Hepatocyte (in vitro differentiated cells): ENCODE measurements at regions not wholly inside any gene's neighbourhood (a gene's known extent, or its start where the extent isn't known, plus 50 kb on each side); places are given as distances from the start of the nearest gene placed in this dataset.

Experiments used
- DNase-seq: peaks from one replicate; pipeline ENCODE4 v3.0.0-alpha.2; 2016; ENCODE audit warnings: low spot score
- H2AFZ ChIP-seq: fragments of 200-600 bp; sonication (generic); 2 replicates; pipeline ENCODE4 v1.6.0; 2016; ENCODE audit warnings: antibody characterized with exemption, mild to moderate bottlenecking
- H3K27ac ChIP-seq: fragments of 200-600 bp; sonication (generic); 2 replicates; pipeline ENCODE4 v1.5.1; 2016; ENCODE audit warnings: mild to moderate bottlenecking
- H3K27me3 ChIP-seq: fragments of 200-600 bp; sonication (generic); 2 replicates; pipeline ENCODE4 v1.6.1; 2016
- H3K36me3 ChIP-seq: fragments of 200-600 bp; sonication (generic); replicated peaks from 2 replicates; pipeline ENCODE4 v1.5.1; 2016; ENCODE audit warnings: low read depth; ENCODE audit not compliant: insufficient read depth
- H3K4me1 ChIP-seq: fragments of 200-600 bp; sonication (generic); 2 replicates; pipeline ENCODE4 v1.5.1; 2016; ENCODE audit warnings: mild to moderate bottlenecking, moderate library complexity; ENCODE audit not compliant: insufficient read depth
- H3K4me2 ChIP-seq: fragments of 200-600 bp; sonication (generic); 2 replicates; pipeline ENCODE4 v1.6.0; 2016
- H3K4me3 ChIP-seq: fragments of 200-600 bp; sonication (generic); 2 replicates; pipeline ENCODE4 v1.5.1; 2016; ENCODE audit warnings: mild to moderate bottlenecking
- H3K79me2 ChIP-seq: fragments of 200-600 bp; sonication (generic); 2 replicates; pipeline ENCODE4 v1.6.0; 2017; ENCODE audit warnings: mild to moderate bottlenecking
- H3K9me2 ChIP-seq: fragments of 200-600 bp; sonication (generic); replicated peaks from 2 replicates; pipeline ENCODE4 v1.6.0; 2017; ENCODE audit warnings: mild to moderate bottlenecking; ENCODE audit not compliant: insufficient read depth
- H3K9me3 ChIP-seq: fragments of 200-600 bp; sonication (generic); 2 replicates; pipeline ENCODE4 v1.5.1; 2016; ENCODE audit warnings: low read depth, mild to moderate bottlenecking
- H4K20me1 ChIP-seq: fragments of 200-600 bp; sonication (generic); 2 replicates; pipeline ENCODE4 v1.6.0; 2016; ENCODE audit warnings: mild to moderate bottlenecking; ENCODE audit not compliant: insufficient read depth, poor library complexity, severe bottlenecking
- CTCF ChIP-seq: fragments of 200-600 bp; sonication (generic); IDR thresholded peaks from 2 replicates; pipeline ENCODE4 v1.5.1; 2016; ENCODE audit warnings: antibody characterized with exemption, mild to moderate bottlenecking; ENCODE audit not compliant: poor library complexity
- EZH2 ChIP-seq: fragments of 200-600 bp; sonication (generic); IDR thresholded peaks from 2 replicates; pipeline ENCODE4 v1.6.1; 2016; ENCODE audit warnings: antibody characterized with exemption, mild to moderate bottlenecking, borderline replicate concordance
- EZH2phosphoT487 ChIP-seq: fragments of 200-600 bp; sonication (generic); IDR thresholded peaks from one replicate; pipeline ENCODE4 v1.6.1; 2018; ENCODE audit warnings: antibody characterized with exemption, mild to moderate bottlenecking, low read depth, moderate library complexity; ENCODE audit not compliant: unreplicated experiment, severe bottlenecking
- WGBS: methylation state at CpG from one replicate; pipeline ENCODE4 v1.1.6; 2016; ENCODE audit warnings: low lambda C conversion rate; ENCODE audit errors: missing lambda C conversion rate; 5-methylcytosine and 5-hydroxymethylcytosine counted together

- TF ChIP-seq EZH2 (no peak), CTCF (no peak), EZH2phosphoT487 (no peak)
- 40% methylated on average over 1 of the region's 1 CpG for WGBS
- Histone ChIP-seq H3K36me3 (no peaks in the 10 kb centered on the region), H3K4me2 (no peak overlapping the region), H3K4me3 (no peak overlapping the region), H2AFZ (no peak overlapping the region), H4K20me1 (no peaks in the 10 kb centered on the region), H3K9me2 (no peaks in the 10 kb centered on the region), H3K4me1 (no peaks in the 10 kb centered on the region), H3K27ac (no peak overlapping the region), H3K79me2 (no peaks in the 10 kb centered on the region), H3K27me3 (no peaks in the 10 kb centered on the region), H3K9me3 (no peaks in the 10 kb centered on the region)
- DNase-seq = no peak
Measured at GRCh38 chr7:119343289-119343688, 929.7 kb upstream of the KCND2 start.

- no peak overlapping the region for H3K27ac ChIP-seq
Measured at GRCh38 chr7:119344466-119344865, 928.5 kb upstream of the KCND2 start.

GRCh38 chr7:119348491-119348890, 924.5 kb upstream of the KCND2 start:
- no peaks in the 10 kb centered on the region for H3K4me1 ChIP-seq
- H3K27me3 ChIP-seq = no peaks in the 10 kb centered on the region
- no peaks in the 10 kb centered on the region for H3K9me3 ChIP-seq
- no peak overlapping the region for H3K27ac ChIP-seq
- no peak overlapping the region for H3K4me3 ChIP-seq
- no peak for DNase-seq
- H3K36me3 ChIP-seq = no peaks in the 10 kb centered on the region
- H3K79me2 ChIP-seq = no peaks in the 10 kb centered on the region
- no peaks in the 10 kb centered on the region for H4K20me1 ChIP-seq
- no peak overlapping the region for H2AFZ ChIP-seq
- no peak overlapping the region for H3K4me2 ChIP-seq
- H3K9me2 ChIP-seq = no peaks in the 10 kb centered on the region
- TF ChIP-seq CTCF (no peak), EZH2 (no peak), EZH2phosphoT487 (no peak)

More at GRCh38 chr7:119344466-119344865, 928.5 kb upstream of the KCND2 start:
- H3K9me3 ChIP-seq = no peaks in the 10 kb centered on the region
- H3K4me2 ChIP-seq = no peak overlapping the region
- H3K27me3 ChIP-seq = no peaks in the 10 kb centered on the region
- H3K9me2 ChIP-seq = no peaks in the 10 kb centered on the region
- no peak for DNase-seq
- no peak overlapping the region for H3K4me3 ChIP-seq
- H3K79me2 ChIP-seq = no peaks in the 10 kb centered on the region
- no peaks in the 10 kb centered on the region for H3K36me3 ChIP-seq
- H3K4me1 ChIP-seq = no peaks in the 10 kb centered on the region
- WGBS = 69% methylated on average over 2 of the region's 2 CpGs
- H4K20me1 ChIP-seq = no peaks in the 10 kb centered on the region
- TF ChIP-seq EZH2phosphoT487 (no peak), EZH2 (no peak), CTCF (no peak)
- no peak overlapping the region for H2AFZ ChIP-seq

- H3K4me3 ChIP-seq = no peak overlapping the region
- TF ChIP-seq CTCF = no peak
- no peak for TF ChIP-seq EZH2
- H3K27me3 ChIP-seq = no peaks in the 10 kb centered on the region
- H3K27ac ChIP-seq = no peak overlapping the region
- H3K79me2 ChIP-seq = no peaks in the 10 kb centered on the region
- H4K20me1 ChIP-seq = no peaks in the 10 kb centered on the region
- no peak for DNase-seq
- no peaks in the 10 kb centered on the region for H3K4me1 ChIP-seq
- no peak overlapping the region for H2AFZ ChIP-seq
- H3K9me3 ChIP-seq = no peaks in the 10 kb centered on the region
- H3K9me2 ChIP-seq = no peaks in the 10 kb centered on the region
- H3K36me3 ChIP-seq = no peaks in the 10 kb centered on the region
- H3K4me2 ChIP-seq = no peak overlapping the region
- WGBS = 95% methylated on average over 5 of the region's 5 CpGs
Measured at GRCh38 chr7:119350334-119350733, 922.6 kb upstream of the KCND2 start.
